GM06990 (cell line): ENCODE measurements at regions not wholly inside any gene's neighbourhood (a gene's known extent, or its start where the extent isn't known, plus 50 kb on each side); places are given as distances from the start of the nearest gene placed in this dataset.

Experiments
- DNase-seq: peaks from one replicate; pipeline ENCODE4 v3.0.0-alpha.2; 2011; ENCODE audit not compliant: insufficient read length; ENCODE audit errors: extremely low read depth
- H3K27me3 ChIP-seq: replicated peaks from 2 replicates; pipeline ENCODE4 v1.6.0; 2011; ENCODE audit warnings: low read length; ENCODE audit not compliant: control insufficient read depth, insufficient read depth
- H3K36me3 ChIP-seq: 2 replicates; pipeline ENCODE4 v1.5.1; 2011; ENCODE audit warnings: low read length; ENCODE audit not compliant: control insufficient read depth, insufficient read depth
- H3K4me3 ChIP-seq: replicated peaks from 2 replicates; pipeline ENCODE4 v1.5.1; 2011; ENCODE audit warnings: low read depth, mild to moderate bottlenecking, control low read depth, low read length
- CTCF ChIP-seq: IDR thresholded peaks from 2 replicates; pipeline ENCODE4 v1.5.1; 2011; ENCODE audit warnings: low read length, control low read depth, mild to moderate bottlenecking, inconsistent platforms; ENCODE audit not compliant: insufficient read depth, poor library complexity, severe bottlenecking

- no peak for DNase-seq
- Histone ChIP-seq H3K36me3 (no peaks in the 10 kb centered on the region), H3K4me3 (no peak overlapping the region), H3K27me3 (no peaks in the 10 kb centered on the region)
- TF ChIP-seq CTCF, result no peak
Observed at GRCh38 chr2:189252991-189253675, 73.6 kb upstream of the COL5A2 start.

GRCh38 chr2:189253836-189254235 is 74.3 kb upstream of the COL5A2 start:
- H3K4me3 ChIP-seq, result no peak overlapping the region
- DNase-seq, result no peak
- TF ChIP-seq CTCF, result no peak
- H3K27me3 ChIP-seq, result no peaks in the 10 kb centered on the region
- no peaks in the 10 kb centered on the region for H3K36me3 ChIP-seq

- H3K4me3 ChIP-seq, result no peak overlapping the region
- no peaks in the 10 kb centered on the region for H3K36me3 ChIP-seq
- no peak for DNase-seq
- no peaks in the 10 kb centered on the region for H3K27me3 ChIP-seq
- TF ChIP-seq CTCF, result no peak
Observed at GRCh38 chr2:189254268-189254883, 74.8 kb upstream of the COL5A2 start.

- no peaks in the 10 kb centered on the region for H3K36me3 ChIP-seq
- H3K4me3 ChIP-seq, result no peak overlapping the region
- TF ChIP-seq CTCF, result no peak
- no peaks in the 10 kb centered on the region for H3K27me3 ChIP-seq
- DNase-seq, result no peak
Observed at GRCh38 chr2:189255711-189256110, 76.2 kb upstream of the COL5A2 start.

- Histone ChIP-seq H3K27me3 (no peaks in the 10 kb centered on the region), H3K36me3 (no peaks in the 10 kb centered on the region), H3K4me3 (no peak overlapping the region)
- no peak for TF ChIP-seq CTCF
- DNase-seq, result no peak
Observed at GRCh38 chr2:189258616-189259365, 79.2 kb upstream of the COL5A2 start.
